Loucy (cell line): ENCODE measurements at regions not wholly inside any gene's neighbourhood (a gene's known extent, or its start where the extent isn't known, plus 50 kb on each side); places are given as distances from the start of the nearest gene placed in this dataset.

Source experiments
- EZH2phosphoT487 ChIP-seq: fragments of 200-600 bp; IDR thresholded peaks from 2 replicates; pipeline ENCODE4 v1.6.1; 2018; ENCODE audit warnings: antibody characterized with exemption, mild to moderate bottlenecking, moderate library complexity, borderline replicate concordance
- TF ChIP-seq, protein P1 (sequence below): fragments of 200-600 bp; sonication (generic); conservative IDR thresholded peaks from 2 replicates; pipeline ENCODE4 v1.5.1; 2014; ENCODE audit warnings: mild to moderate bottlenecking, antibody characterized with exemption, low read length

DNA sequence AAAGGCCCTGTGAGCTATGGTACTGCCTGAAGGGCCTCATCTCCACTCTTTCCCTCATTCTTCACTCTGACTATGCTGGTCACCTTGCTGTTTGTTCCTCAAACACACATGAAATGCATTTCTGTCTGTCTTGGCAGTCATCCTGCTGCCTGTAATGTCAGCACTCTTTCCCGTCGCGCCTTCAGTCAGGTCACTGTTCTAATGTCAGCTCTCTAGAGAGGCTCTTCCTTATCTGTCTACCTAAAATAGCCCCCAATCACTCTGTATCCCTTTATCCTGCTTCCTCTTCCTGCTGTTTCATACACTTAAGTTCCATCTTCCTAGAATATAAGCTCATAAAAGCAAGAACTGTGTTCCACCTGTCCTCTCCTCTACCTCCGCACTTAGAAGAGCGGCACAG is 215.5 kb downstream of the ZNF33B start:
- TF ChIP-seq, protein P1, sequence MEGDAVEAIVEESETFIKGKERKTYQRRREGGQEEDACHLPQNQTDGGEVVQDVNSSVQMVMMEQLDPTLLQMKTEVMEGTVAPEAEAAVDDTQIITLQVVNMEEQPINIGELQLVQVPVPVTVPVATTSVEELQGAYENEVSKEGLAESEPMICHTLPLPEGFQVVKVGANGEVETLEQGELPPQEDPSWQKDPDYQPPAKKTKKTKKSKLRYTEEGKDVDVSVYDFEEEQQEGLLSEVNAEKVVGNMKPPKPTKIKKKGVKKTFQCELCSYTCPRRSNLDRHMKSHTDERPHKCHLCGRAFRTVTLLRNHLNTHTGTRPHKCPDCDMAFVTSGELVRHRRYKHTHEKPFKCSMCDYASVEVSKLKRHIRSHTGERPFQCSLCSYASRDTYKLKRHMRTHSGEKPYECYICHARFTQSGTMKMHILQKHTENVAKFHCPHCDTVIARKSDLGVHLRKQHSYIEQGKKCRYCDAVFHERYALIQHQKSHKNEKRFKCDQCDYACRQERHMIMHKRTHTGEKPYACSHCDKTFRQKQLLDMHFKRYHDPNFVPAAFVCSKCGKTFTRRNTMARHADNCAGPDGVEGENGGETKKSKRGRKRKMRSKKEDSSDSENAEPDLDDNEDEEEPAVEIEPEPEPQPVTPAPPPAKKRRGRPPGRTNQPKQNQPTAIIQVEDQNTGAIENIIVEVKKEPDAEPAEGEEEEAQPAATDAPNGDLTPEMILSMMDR = no peak
- no peak for TF ChIP-seq EZH2phosphoT487
